HG03280 (cell line): ENCODE measurements at regions not wholly inside any gene's neighbourhood (a gene's known extent, or its start where the extent isn't known, plus 50 kb on each side); places are given as distances from the start of the nearest gene placed in this dataset.
"Not testable (repeated sequence)": the region's sequence is repeated elsewhere in the genome, so short reads cannot be mapped to it uniquely, and the experiment has no call there.

Experiments
- ATAC-seq: cut with Tn5 transposase; IDR thresholded peaks from one replicate; pipeline ENCODE4 v1.9.1; 2021; ENCODE audit warnings: mild to moderate bottlenecking, moderate library complexity; ENCODE audit not compliant: unreplicated experiment

DNA sequence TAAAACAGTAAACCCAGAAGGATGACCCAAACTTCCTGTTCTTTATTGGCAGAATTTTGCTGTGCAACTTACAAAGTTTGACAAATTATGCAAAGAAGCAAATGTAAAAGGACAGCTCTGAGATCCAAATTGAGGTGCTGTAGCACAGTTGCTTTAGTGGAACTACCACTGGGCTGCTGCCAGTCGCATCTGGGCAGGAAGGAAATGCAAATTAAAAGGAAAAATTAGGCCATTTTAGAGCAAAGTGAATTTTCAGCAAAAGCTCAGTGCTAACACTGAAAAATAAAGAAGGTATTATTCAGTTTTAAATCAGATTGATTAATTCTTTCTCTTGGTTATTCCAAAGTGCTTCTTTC lies 104.5 kb downstream of the ZMAT3 start:
- ATAC-seq, result no peak

GRCh38 chr3:178966299-178967176 lies 105.1 kb downstream of the ZMAT3 start:
- peak; percentile 32 for ATAC-seq

DNA sequence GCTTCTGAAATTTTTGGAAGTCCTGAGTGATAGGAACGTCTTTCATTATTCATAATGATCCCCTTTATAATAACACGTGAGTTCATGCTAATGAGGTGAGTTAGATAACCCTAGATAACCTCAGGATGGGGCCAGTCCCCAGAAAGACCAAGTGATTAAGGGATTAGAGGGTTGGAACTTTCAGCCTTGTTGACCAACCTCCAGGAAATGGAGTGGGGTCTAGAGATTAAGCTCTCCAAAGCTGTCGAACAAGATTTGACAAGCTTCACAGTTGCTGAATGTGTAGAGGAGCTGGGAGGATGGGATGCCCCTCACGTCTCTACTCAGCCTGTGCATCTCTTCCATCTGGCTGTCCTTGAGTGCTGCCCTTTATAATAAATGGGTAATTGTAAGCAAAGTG lies 107.1 kb downstream of the ZMAT3 start:
- ATAC-seq, result no peak

GRCh38 chr3:178960918-178961317 lies 110.7 kb downstream of the ZMAT3 start:
- no peak for ATAC-seq

DNA sequence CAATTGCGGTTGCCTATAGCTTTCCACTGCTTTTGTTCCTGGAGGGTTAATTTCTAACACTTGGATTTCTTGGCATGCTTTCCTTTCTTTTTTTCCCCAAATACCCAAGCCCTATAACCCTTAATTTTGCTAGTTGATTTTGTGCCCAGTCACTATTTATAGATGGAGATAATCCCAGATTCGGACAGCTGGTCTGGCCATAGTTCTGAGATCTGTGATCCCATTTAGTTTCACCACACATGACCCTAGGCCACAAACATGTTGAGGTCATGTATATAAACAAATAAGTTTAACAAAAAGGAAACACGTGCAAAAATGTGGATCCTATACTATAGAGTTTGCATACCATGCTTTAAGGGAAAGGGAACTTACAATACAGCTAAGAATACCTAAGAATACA lies 111.4 kb downstream of the ZMAT3 start:
- ATAC-seq, result no peak

- ATAC-seq, result no peak
Measured at GRCh38 chr3:178950676-178951075, 120.9 kb downstream of the ZMAT3 start.

DNA sequence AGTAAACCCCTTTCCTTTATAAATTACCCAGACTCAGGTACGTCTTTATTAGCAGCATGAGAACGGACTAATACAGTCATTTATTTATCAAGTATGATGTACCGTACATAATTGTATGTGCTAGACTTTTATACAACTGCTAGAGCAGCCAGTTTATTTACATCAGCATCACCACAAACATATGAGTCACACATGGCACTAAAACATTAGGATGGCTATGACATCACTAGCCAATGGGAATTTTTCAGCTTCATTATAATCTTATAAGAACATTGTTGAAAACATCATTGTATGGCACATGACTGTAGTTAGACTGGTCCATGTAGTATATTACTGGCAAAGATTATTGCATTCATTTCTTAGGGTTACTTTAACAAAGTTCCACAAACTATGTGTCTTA lies 121.7 kb downstream of the ZMAT3 start:
- ATAC-seq, result no peak

DNA sequence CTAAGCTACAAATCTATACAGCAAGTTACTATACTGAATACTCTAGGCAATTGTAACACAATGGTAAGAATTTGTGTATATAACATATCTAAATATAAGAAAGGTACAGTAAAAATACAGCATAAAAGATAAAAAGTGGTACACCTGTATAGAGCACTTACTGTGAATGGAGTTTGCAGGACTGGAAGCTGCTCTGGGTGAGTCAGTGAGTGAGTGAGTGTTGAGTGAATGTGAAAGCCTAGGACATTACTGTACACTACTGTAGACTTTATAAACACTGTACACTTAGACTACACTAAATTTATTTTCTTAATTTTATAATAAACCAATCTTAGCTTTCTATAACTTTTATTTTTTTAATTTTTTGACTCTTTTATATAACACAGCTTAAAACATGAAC lies 123.1 kb downstream of the ZMAT3 start:
- ATAC-seq, result no peak

GRCh38 chr3:178947738-178948137 lies 123.9 kb downstream of the ZMAT3 start:
- no peak for ATAC-seq

- not testable (repeated sequence) for ATAC-seq
Measured at GRCh38 chr3:178942261-178942660, 129.3 kb downstream of the ZMAT3 start.

GRCh38 chr3:178930116-178930515 lies 141.5 kb downstream of the ZMAT3 start:
- no peak for ATAC-seq

GRCh38 chr3:178916223-178916622 lies 155.4 kb downstream of the ZMAT3 start:
- no peak for ATAC-seq

GRCh38 chr3:178915365-178915764 lies 156.2 kb downstream of the ZMAT3 start:
- no peak for ATAC-seq

- no peak for ATAC-seq
Measured at GRCh38 chr3:178907081-178907480, 164.5 kb downstream of the ZMAT3 start.

DNA sequence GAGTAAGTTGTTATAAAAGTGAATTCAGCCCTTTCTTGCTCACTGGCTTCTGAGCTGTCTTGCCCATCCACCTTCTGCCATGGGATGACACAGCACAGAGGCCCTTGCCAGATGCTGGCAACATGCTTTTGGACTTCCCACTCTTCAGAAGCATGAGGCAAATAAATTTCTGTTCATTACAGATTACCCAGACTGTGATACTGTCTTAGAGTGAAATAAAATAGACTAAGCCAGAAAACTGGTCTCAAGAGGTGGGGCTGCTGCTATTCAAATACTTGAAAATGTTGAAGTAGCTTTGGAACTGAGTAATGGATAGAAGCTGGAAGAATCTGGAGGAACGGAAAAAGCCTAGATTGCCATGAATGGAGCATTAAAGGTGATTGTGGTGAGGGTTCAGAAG lies 170.4 kb downstream of the ZMAT3 start:
- ATAC-seq, result no peak

- no peak for ATAC-seq
Measured at GRCh38 chr3:178900029-178900646, 171.5 kb downstream of the ZMAT3 start.

DNA sequence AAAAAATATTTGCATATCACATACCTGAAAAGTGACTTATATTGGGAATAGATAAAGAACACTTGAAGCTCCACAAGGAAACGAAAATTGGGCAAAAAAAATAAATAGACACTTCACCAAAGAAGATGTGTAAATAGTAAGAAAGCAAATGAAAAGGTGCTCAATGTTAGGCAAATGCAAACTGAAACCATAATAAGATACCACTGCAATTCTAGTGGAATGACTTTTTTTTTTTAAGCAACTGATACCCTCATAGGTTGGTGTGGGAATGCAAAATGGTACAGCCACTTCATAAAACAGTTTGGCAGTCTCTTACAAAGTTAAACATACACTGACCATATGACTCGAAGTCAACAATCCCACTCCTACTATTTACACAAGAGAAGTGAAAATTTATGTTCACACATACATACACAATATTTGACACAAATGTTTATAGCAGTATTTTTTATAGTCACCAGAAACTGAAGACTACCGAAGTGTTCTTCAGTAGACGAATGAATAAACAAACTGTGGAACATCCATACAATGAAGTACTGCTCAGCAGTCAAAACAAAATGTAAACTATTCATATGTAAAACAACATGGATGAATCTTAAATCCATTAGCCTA lies 176.3 kb downstream of the ZMAT3 start:
- ATAC-seq, result no peak
